ENCODE measurements at regions not wholly inside any gene's neighbourhood (a gene's known extent, or its start where the extent isn't known, plus 50 kb on each side); places are given as distances from the start of the nearest gene placed in this dataset.

DNA sequence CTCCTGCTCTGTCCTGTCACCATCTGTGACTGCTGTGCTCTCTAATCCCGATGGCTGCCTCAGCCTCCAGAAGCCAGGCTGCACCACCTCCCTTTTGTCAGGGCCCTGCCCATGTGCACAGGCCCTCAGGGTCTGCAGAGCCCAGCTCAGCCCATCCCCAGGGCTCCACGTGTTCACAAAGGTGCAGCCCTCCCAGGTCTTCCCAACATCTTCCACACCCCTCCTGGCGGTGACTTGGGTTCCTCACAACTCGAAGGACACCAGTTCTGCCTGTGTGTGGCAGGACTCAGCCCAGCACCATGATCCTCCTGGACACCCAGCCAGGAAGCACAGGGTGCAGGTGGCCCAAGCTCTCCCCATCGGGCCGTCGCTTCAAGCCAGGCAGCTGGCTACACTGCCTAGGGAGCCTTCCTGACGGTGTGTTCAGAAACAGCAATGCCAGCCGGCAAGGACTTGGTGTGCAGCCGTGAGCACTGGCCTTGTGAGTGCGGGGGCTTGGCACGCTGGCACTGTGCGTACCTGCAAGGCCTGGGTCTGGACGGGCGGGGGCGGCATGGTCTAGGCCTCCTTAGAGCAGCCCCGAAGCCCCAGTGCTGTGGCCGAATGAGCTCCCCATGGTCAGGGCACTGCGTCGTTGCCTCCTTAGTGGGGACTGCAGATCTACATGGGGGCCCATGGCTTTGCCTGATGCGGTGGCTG, 96.1 kb downstream of the MRPL36 start:
- no peak for DNase-seq
- intact Hi-C loops (cut with DNase I): no loop called here
- peak in 1 of 8 donors; percentile 15 for ATAC-seq
- Histone ChIP-seq H3K4me3 (no peak overlapping the region), H3K36me3 (no peaks in the 10 kb centered on the region), H3K27me3 (peaks cover 0 to 68% (median 28%) of the 10 kb centered on the region in 7 donors), H3K9me3 (no peaks in the 10 kb centered on the region), H3K4me1 (no peaks in the 10 kb centered on the region), H3K27ac (no peak overlapping the region)
- TF ChIP-seq, protein P1, sequence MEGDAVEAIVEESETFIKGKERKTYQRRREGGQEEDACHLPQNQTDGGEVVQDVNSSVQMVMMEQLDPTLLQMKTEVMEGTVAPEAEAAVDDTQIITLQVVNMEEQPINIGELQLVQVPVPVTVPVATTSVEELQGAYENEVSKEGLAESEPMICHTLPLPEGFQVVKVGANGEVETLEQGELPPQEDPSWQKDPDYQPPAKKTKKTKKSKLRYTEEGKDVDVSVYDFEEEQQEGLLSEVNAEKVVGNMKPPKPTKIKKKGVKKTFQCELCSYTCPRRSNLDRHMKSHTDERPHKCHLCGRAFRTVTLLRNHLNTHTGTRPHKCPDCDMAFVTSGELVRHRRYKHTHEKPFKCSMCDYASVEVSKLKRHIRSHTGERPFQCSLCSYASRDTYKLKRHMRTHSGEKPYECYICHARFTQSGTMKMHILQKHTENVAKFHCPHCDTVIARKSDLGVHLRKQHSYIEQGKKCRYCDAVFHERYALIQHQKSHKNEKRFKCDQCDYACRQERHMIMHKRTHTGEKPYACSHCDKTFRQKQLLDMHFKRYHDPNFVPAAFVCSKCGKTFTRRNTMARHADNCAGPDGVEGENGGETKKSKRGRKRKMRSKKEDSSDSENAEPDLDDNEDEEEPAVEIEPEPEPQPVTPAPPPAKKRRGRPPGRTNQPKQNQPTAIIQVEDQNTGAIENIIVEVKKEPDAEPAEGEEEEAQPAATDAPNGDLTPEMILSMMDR (IDR thresholded peaks at IDR 0.05): no peak
- WGBS, 2 donors: 81 to 86% methylated on average over 21 of the region's 21 CpGs

DNA sequence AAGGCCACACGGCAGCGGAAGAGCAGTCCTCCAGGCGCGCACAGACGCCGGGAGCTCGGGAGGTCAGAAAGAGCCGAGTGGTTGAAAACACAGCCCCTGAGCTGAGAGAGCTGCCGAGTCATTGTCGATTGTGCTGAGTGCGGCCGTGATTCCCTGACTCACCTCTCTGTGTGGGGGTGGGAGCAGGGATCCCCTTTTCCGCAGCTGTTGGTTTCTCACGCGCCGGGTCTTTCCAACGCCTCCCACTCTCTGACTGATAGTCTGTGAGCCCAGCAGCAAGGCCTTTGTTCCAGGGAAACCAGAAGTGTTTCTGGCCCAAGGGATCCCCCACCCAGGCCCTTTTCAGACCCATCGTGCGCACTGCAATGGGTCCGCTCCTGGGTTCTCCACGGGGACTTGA, 97.3 kb downstream of the MRPL36 start:
- TF ChIP-seq, protein P1 (IDR thresholded peaks at IDR 0.05): no peak
- Histone ChIP-seq H3K36me3 (no peaks in the 10 kb centered on the region), H3K9me3 (no peaks in the 10 kb centered on the region), H3K27ac (no peak overlapping the region), H3K4me3 (no peak overlapping the region), H3K4me1 (no peaks in the 10 kb centered on the region), H3K27me3 (peaks cover 0 to 62% (median 17%) of the 10 kb centered on the region in 7 donors)
- intact Hi-C loops (cut with DNase I): no loop called here
- no peak for DNase-seq
- ATAC-seq: no peak
- 71 to 73% methylated on average over 21 of the region's 21 CpGs for WGBS, 2 donors

DNA sequence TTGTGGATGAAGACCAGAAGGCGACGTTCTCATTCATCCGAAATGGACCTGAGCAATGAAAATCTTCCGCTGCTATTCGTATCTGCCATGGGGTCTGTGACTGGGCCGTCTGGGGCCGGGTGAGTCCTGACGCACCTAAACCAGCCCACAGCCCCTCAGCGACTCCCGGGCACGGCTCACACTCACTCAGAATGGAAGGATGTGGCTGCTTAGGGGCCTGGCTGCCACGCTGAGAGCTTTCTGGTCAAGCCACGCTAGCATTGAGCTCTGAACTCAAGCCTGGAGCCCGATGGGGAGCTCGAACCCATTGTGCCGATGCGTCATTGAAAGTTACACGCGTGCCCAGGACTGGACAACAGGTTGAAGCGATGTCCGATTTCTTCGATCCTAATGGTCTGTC, 97.8 kb downstream of the MRPL36 start:
- intact Hi-C loops (cut with DNase I): no loop called here
- Histone ChIP-seq H3K4me3 (no peak overlapping the region), H3K27ac (no peak overlapping the region), H3K27me3 (peaks cover 0 to 58% (median 13%) of the 10 kb centered on the region in 7 donors), H3K4me1 (no peaks in the 10 kb centered on the region), H3K9me3 (no peaks in the 10 kb centered on the region), H3K36me3 (no peaks in the 10 kb centered on the region)
- ATAC-seq (no peak), DNase-seq (no peak)
- 86 to 90% methylated on average over 22 of the region's 22 CpGs for WGBS, 2 donors
- TF ChIP-seq, protein P1 (IDR thresholded peaks at IDR 0.05): no peak

DNA sequence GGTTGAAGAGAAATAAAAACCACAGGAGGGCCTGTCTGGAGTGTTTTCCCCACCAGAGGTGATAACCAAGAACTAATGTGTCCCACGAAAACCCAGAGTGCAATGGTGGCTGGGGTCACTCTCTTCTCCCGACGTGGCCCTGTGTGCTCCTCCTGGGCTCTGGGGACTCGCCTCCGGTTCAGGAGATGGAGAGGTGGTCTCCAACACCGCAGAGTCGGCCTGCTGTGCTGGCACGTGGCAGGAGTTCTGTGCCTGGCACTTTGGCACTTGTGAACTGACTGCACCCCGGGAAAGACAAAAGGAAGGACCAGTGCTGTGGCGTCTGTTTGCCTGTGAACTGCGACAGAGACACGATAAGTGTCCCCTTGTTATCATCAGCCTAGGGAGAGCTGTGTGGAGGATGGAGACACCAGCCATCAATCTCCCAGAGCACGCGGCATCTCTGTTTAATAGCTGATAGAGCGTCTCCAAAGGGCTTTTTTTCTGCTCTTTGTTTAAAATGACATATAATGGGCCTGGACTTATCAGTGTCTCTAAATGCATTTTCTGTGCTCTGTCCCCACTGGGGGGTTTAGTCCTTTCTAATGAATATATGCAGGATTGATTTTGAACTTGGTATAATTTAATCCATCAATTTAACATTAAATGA, 98.3 kb downstream of the MRPL36 start:
- WGBS, 2 donors: 47 to 54% methylated on average over 15 of the region's 15 CpGs
- Histone ChIP-seq H3K4me3 (no peak overlapping the region), H3K27me3 (peaks cover 0 to 55% (median 12%) of the 10 kb centered on the region in 7 donors), H3K4me1 (no peaks in the 10 kb centered on the region), H3K9me3 (no peaks in the 10 kb centered on the region), H3K27ac (no peak overlapping the region), H3K36me3 (no peaks in the 10 kb centered on the region)
- TF ChIP-seq, protein P1 (IDR thresholded peaks at IDR 0.05): no peak
- DNase-seq (no peak), ATAC-seq (no peak)
- intact Hi-C loops (cut with DNase I): no loop called here

Data from heart right ventricle (tissue), 16 donors.